ENCODE measurements at regions not wholly inside any gene's neighbourhood (a gene's known extent, or its start where the extent isn't known, plus 50 kb on each side); places are given as distances from the start of the nearest gene placed in this dataset.
"Not testable (repeated sequence)": the region's sequence is repeated elsewhere in the genome, so short reads cannot be mapped to it uniquely, and the experiment has no call there.

DNA sequence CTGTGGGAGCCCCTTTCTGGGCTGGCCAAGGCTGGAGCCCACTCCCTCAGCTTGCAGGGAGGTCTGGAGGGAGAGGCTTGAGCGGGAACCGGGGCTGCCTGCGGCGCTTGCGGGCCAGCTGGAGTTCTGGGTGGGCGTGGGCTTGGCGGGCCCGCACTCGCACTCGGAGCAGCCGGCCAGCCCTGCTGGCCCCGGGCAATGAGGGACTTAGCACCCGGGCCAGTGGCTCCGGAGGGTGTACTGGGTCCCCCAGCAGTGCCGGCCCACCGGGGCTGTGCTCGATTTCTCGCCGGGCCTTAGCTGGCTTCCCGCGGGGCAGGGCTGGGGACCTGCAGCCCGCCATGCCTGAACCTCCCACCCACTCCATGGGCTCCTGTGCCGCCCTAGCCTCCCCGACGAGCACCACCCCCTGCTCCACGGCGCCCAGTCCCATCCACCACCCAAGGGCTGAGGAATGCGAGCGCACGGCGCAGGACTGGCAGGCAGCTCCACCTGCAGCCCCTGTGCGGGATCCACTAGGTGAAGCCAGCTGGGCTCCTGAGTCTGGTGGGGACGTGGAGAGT, 87.1 kb upstream of the TRHDE start:
- TF ChIP-seq CTCF, POLR2A, EP300 (IDR thresholded peaks at IDR 0.05): not testable (repeated sequence)

All from tibial nerve (tissue), 4 donors.